ENCODE measurements at regions not wholly inside any gene's neighbourhood (a gene's known extent, or its start where the extent isn't known, plus 50 kb on each side); places are given as distances from the start of the nearest gene placed in this dataset.

GRCh38 chr14:43539210-43539609 lies 967.9 kb downstream of the FSCB start:
- TF ChIP-seq, protein P1, sequence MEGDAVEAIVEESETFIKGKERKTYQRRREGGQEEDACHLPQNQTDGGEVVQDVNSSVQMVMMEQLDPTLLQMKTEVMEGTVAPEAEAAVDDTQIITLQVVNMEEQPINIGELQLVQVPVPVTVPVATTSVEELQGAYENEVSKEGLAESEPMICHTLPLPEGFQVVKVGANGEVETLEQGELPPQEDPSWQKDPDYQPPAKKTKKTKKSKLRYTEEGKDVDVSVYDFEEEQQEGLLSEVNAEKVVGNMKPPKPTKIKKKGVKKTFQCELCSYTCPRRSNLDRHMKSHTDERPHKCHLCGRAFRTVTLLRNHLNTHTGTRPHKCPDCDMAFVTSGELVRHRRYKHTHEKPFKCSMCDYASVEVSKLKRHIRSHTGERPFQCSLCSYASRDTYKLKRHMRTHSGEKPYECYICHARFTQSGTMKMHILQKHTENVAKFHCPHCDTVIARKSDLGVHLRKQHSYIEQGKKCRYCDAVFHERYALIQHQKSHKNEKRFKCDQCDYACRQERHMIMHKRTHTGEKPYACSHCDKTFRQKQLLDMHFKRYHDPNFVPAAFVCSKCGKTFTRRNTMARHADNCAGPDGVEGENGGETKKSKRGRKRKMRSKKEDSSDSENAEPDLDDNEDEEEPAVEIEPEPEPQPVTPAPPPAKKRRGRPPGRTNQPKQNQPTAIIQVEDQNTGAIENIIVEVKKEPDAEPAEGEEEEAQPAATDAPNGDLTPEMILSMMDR (IDR thresholded peaks at IDR 0.05; ENCODE audit: borderline replicate concordance, extremely low read depth, low read length, poor library complexity, severe bottlenecking) = no peak
- TF ChIP-seq EZH2 (IDR thresholded peaks at IDR 0.05; ENCODE audit: borderline replicate concordance, low read depth, low read length, severe bottlenecking) = no peak

All from DND-41 (cell line).